K562 (cell line): ENCODE measurements at regions not wholly inside any gene's neighbourhood (a gene's known extent, or its start where the extent isn't known, plus 50 kb on each side); places are given as distances from the start of the nearest gene placed in this dataset.

ENCODE experiments used
- ATAC-seq: fragments of 200-7000 bp; cut with Tn5 transposase; 3 replicates; pipeline ENCODE4 v1.9.1; 2020; ENCODE audit warnings: moderate library complexity
- BruUV-seq: library from RNA; stranded (reverse); fragments of 400-500 nt; replicated peaks from 2 replicates; lab custom pipeline; 2021; lab: Mats Ljungman, UMichigan
- CTCF ChIA-PET: fragments of 300-600 bp; formaldehyde crosslinking; extraction: SDS; loops from one replicate; lab custom pipeline; 2021; ENCODE audit warnings: low intra/inter-chr PET ratio; lab: Yijun Ruan, JAX
- POLR2A ChIA-PET: fragments of 300-600, 350-650 bp; sonication (Branson Sonifier 250); formaldehyde crosslinking; extraction: SDS; loops from one replicate; lab custom pipeline; 2021; ENCODE audit warnings: antibody characterized with exemption, inconsistent platforms; lab: Yijun Ruan, JAX
- DNase-seq, 4 experiments: peaks; one replicate each; pipeline versions ENCODE4 v3.0.0 to v3.0.0-alpha.2; 2011 to 2018; ENCODE audit warnings: low spot score in 3 of 4, mixed read lengths in 3 of 4; ENCODE audit errors: extremely low read depth in 1 of 4
- FAIRE-seq: peaks from 2 replicates; lab custom pipeline; 2011; peaks lifted over from hg19 to GRCh38; lab: Jason Lieb, UNC
- H2AFZ ChIP-seq: 2 replicates; pipeline ENCODE4 v1.6.0; 2011; ENCODE audit warnings: low read depth, low read length, control low read depth, inconsistent platforms
- H3K27ac ChIP-seq: fragments of 200-600 bp; 3 replicates; pipeline ENCODE4 v1.8.0; 2011; ENCODE audit warnings: low read depth, mild to moderate bottlenecking, control low read depth, inconsistent platforms, low read length, moderate library complexity, mixed read lengths; ENCODE audit errors: extremely low read depth
- H3K27me3 ChIP-seq, 2 experiments: fragments of 300-600 bp in 1 of 2; 2 replicates in 1 of 2; 3 replicates in 1 of 2; pipeline versions ENCODE4 v1.6.0 to v1.8.0; 2011; ENCODE audit warnings: inconsistent platforms in 2 of 2, low read length in 2 of 2, mild to moderate bottlenecking in 1 of 2, mixed read lengths in 1 of 2, moderate library complexity in 1 of 2; ENCODE audit not compliant: control insufficient read depth in 2 of 2, insufficient read depth in 2 of 2
- H3K36me3 ChIP-seq: fragments of 300-600 bp; 3 replicates; pipeline ENCODE4 v1.8.0; 2011; ENCODE audit warnings: mild to moderate bottlenecking, low read length, inconsistent platforms; ENCODE audit not compliant: control insufficient read depth, insufficient read depth
- H3K4me1 ChIP-seq, 2 experiments: fragments of 200-600 bp in 1 of 2; replicated peaks in 1 of 2; 2 replicates in 1 of 2; 3 replicates in 1 of 2; pipeline versions ENCODE4 v1.5.1 to v1.8.0; 2011; ENCODE audit warnings: inconsistent platforms in 2 of 2, low read length in 2 of 2, mild to moderate bottlenecking in 1 of 2, mixed read lengths in 1 of 2, moderate library complexity in 1 of 2; ENCODE audit not compliant: control insufficient read depth in 2 of 2, insufficient read depth in 2 of 2
- H3K4me2 ChIP-seq: 2 replicates; pipeline ENCODE4 v1.6.1; 2011; ENCODE audit warnings: low read length, control low read depth, inconsistent platforms, mixed read lengths; ENCODE audit not compliant: insufficient read depth
- H3K4me3 ChIP-seq: fragments of 200-600 bp; sonication (generic), shearing (Covaris generic); 2 replicates; pipeline ENCODE4 v1.5.1; 2016; ENCODE audit warnings: control low read depth, inconsistent platforms
- H3K79me2 ChIP-seq: fragments of 200-600 bp; 3 replicates; pipeline ENCODE4 v1.8.0; 2011; ENCODE audit warnings: low read length, inconsistent platforms; ENCODE audit not compliant: control insufficient read depth, insufficient read depth
- H3K9ac ChIP-seq, 2 experiments: 2 replicates each; pipeline versions ENCODE4 v1.6.0 to v1.6.1; 2011; ENCODE audit warnings: low read depth in 2 of 2, low read length in 2 of 2, control low read depth in 1 of 2, inconsistent platforms in 1 of 2, mild to moderate bottlenecking in 1 of 2, mixed read lengths in 1 of 2; ENCODE audit not compliant: insufficient read depth in 1 of 2
- H3K9me1 ChIP-seq: one replicate; pipeline ENCODE4 v1.6.0; 2011; ENCODE audit warnings: inconsistent platforms, mild to moderate bottlenecking, low read length, moderate library complexity; ENCODE audit not compliant: control insufficient read depth, insufficient read depth
- H3K9me3 ChIP-seq: replicated peaks from 2 replicates; pipeline ENCODE4 v1.5.1; 2011; ENCODE audit warnings: low read depth, low read length, inconsistent platforms; ENCODE audit not compliant: control insufficient read depth, insufficient read depth
- H4K20me1 ChIP-seq: replicated peaks from 2 replicates; pipeline ENCODE4 v1.6.1; 2011; ENCODE audit warnings: low read length, inconsistent platforms, mixed read lengths; ENCODE audit not compliant: control insufficient read depth, insufficient read depth
- CTBP1 ChIP-seq: fragments of 450-650 bp; IDR thresholded peaks from 2 replicates; pipeline ENCODE4 v1.6.1; 2016; ENCODE audit warnings: borderline replicate concordance
- HDAC1 ChIP-seq, 2 experiments: fragments of 450-650 bp; IDR thresholded peaks; 2 replicates each; pipeline ENCODE4 v1.6.1; 2016 to 2017; ENCODE audit warnings: inconsistent platforms in 1 of 2, mild to moderate bottlenecking in 1 of 2, moderate library complexity in 1 of 2
- KAT2B ChIP-seq: IDR thresholded peaks from one replicate; pipeline ENCODE4 v1.6.1; 2012; ENCODE audit warnings: low read depth, mild to moderate bottlenecking, control low read depth, inconsistent platforms, low read length, moderate library complexity
- NCOA1 ChIP-seq: fragments of 450-650 bp; IDR thresholded peaks from 2 replicates; pipeline ENCODE4 v1.6.1; 2016; ENCODE audit warnings: low read depth
- NELFE ChIP-seq: IDR thresholded peaks from 2 replicates; pipeline ENCODE4 v1.6.1; 2011; ENCODE audit warnings: mild to moderate bottlenecking; ENCODE audit not compliant: insufficient read depth, insufficient read length
- RBM25 ChIP-seq: fragments of 200-400 bp; formaldehyde crosslinking; IDR thresholded peaks from 2 replicates; pipeline ENCODE4 v1.6.1; 2018; ENCODE audit warnings: low read length, low read depth, moderate library complexity; ENCODE audit not compliant: severe bottlenecking
- TCF3 ChIP-seq: sonication (generic); formaldehyde crosslinking; IDR thresholded peaks from 2 replicates; pipeline ENCODE4 v1.4.0; 2020; ENCODE audit warnings: mild to moderate bottlenecking, missing genetic modification reagents
- TRIM24 ChIP-seq, 2 experiments: fragments of 450-650 bp; IDR thresholded peaks; 2 replicates each; pipeline ENCODE4 v1.6.1; 2016
- ZBTB26 ChIP-seq: fragments of 450-650 bp; formaldehyde crosslinking; IDR thresholded peaks from 2 replicates; pipeline ENCODE4 v1.4.0; 2022; ENCODE audit warnings: missing genetic modification characterization
- ZC3H11A ChIP-seq: IDR thresholded peaks from 2 replicates; pipeline ENCODE4 v1.6.1; 2012; ENCODE audit warnings: low read depth, low read length, improper control_type of control experiment
- ZNF253 ChIP-seq: fragments of 250-450 bp; sonication (Bioruptor Pico); conservative IDR thresholded peaks from 2 replicates; pipeline ENCODE4 v1.6.1; 2021; ENCODE audit warnings: mild to moderate bottlenecking
- ZNF384 ChIP-seq: IDR thresholded peaks from 2 replicates; pipeline ENCODE4 v1.6.1; 2012; ENCODE audit warnings: low read depth, low read length, improper control_type of control experiment
- ZNF551 ChIP-seq: fragments of 250-450 bp; sonication (Bioruptor Pico); IDR thresholded peaks from 2 replicates; pipeline ENCODE4 v1.5.0; 2021; ENCODE audit warnings: mild to moderate bottlenecking, moderate library complexity
- ZNF561 ChIP-seq: fragments of 450-650 bp; formaldehyde crosslinking; conservative IDR thresholded peaks from 2 replicates; pipeline ENCODE4 v1.4.0; 2020; ENCODE audit warnings: mild to moderate bottlenecking, moderate library complexity
- ZNF589 ChIP-seq: fragments of 200-800 bp; sonication (Bioruptor generic); IDR thresholded peaks from 2 replicates; pipeline ENCODE4 v1.6.1; 2016; ENCODE audit warnings: low read depth, missing genetic modification characterization, missing compliant biosample characterization
- WGBS: fragments of 100-300 bp; shearing (Covaris generic); methylation state at CpG from one replicate; pipeline ENCODE4 v1.1.6; 2016; ENCODE audit warnings: low coverage, mixed read lengths; ENCODE audit not compliant: insufficient coverage; ENCODE audit errors: missing lambda C conversion rate; 5-methylcytosine and 5-hydroxymethylcytosine counted together
- in situ Hi-C: fragments of 300-500 bp; cut with MboI; formaldehyde crosslinking; loops from 4 replicates; pipeline ENCODE4 v1.15.0; 2018; ENCODE audit warnings: inconsistent platforms, mixed read lengths
- intact Hi-C: fragments of 100-400 bp; cut with micrococcal nuclease; formaldehyde crosslinking; loops from 2 replicates; pipeline ENCODE4 v1.14.2; 2022

DNA sequence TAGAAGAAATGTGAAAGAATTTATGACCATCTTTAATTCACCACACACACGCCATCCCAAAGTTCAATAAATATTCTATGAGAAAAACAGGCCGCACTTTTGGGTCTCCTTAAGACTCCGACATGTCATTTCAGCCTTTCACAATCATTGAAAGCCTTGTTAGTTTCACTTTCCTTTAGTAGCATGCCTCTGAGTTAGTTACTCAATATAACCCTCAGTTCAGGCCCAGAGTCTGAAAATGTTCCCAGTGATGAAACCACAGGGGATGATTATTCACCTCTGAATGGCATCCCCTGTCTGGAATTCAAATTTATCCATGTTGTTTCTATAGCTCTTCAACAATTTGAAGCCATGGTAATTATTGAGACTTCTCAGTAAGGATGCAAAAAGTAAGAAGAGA is 278.1 kb upstream of the NRP1 start (continued):
- TF ChIP-seq KAT2B (no peak), ZNF561 (CRISPR knock-in tag) (no peak), TRIM24 (IDR thresholded peaks at IDR 0.05) (no peak), TCF3 (CRISPR knock-in tag) (no peak), HDAC1 (IDR thresholded peaks at IDR 0.05) (no peak), ZBTB26 (CRISPR knock-in tag) (no peak), CTBP1 (no peak), ZNF384 (no peak), ZNF589 (CRISPR knock-in tag) (no peak), ZNF253 (CRISPR knock-in tag) (no peak), ZNF551 (CRISPR knock-in tag) (no peak)

DNA sequence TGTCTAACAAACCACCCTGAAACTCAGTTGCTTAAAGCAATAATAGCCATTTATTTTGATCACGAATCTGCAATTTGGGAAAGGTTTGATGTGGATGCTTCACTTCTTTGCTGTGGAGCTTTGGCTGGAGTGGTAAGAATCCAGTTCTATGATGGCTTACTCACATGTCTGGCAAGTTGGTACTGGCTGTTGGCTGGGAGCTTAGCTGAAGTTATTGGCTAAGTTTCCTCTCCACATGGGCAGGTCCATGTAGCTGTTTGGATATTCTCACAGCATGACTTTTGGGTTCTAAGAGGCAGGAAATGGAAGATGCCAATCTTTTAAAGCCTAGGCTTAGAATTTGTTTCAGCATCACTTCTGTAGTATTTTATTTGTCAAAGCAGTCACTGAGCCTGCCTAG is 277.6 kb upstream of the NRP1 start:
- BruUV-seq = no TSS peak
- intact Hi-C loops (no loop called here), in situ Hi-C loops (no loop called here)
- Histone ChIP-seq H3K4me3 (no peak overlapping the region), H3K27ac (no peak overlapping the region), H3K4me2 (no peak overlapping the region), H3K79me2 (no peaks in the 10 kb centered on the region), H2AFZ (no peak overlapping the region), H3K9me3 (no peaks in the 10 kb centered on the region), H3K9me1 (no peaks in the 10 kb centered on the region), H3K27me3 (no peaks in the 10 kb centered on the region), H3K9ac (no peak overlapping the region), H3K4me1 (no peaks in the 10 kb centered on the region), H3K36me3 (no peaks in the 10 kb centered on the region), H4K20me1 (no peaks in the 10 kb centered on the region)
- ChIA-PET CTCF (no interaction called here), POLR2A (interaction anchor here (1.4 kb wide), 1 partner anchor 40 kb away, joined by 3 read pairs; no protein-coding TSS in a partner anchor)
- ATAC-seq (no peak), DNase-seq (no peak), FAIRE-seq (no peak)
- 0% methylated on average over 1 of the region's 1 CpG for WGBS
- TF ChIP-seq NCOA1 = no peak
- no peak for TF ChIP-seq ZC3H11A
- no peak for TF ChIP-seq RBM25
- no peak for TF ChIP-seq NELFE
